ACC112 (cell line): ENCODE measurements at regions not wholly inside any gene's neighbourhood (a gene's known extent, or its start where the extent isn't known, plus 50 kb on each side); places are given as distances from the start of the nearest gene placed in this dataset.

Experiments
- H2AFZ ChIP-seq: fragments of 200-600 bp; sonication (generic); one replicate; pipeline ENCODE4 v1.6.0; 2017; ENCODE audit warnings: antibody characterized with exemption, low read length; ENCODE audit not compliant: unreplicated experiment
- H3K27ac ChIP-seq: fragments of 200-600 bp; sonication (generic); 2 replicates; pipeline ENCODE4 v1.5.1; 2014; ENCODE audit warnings: low read depth, mild to moderate bottlenecking, antibody characterized with exemption, low read length, moderate library complexity
- H3K27me3 ChIP-seq: fragments of 200-600 bp; sonication (generic); 2 replicates; pipeline ENCODE4 v1.6.1; 2014; ENCODE audit warnings: mild to moderate bottlenecking, antibody characterized with exemption, low read length, moderate library complexity, mixed read lengths; ENCODE audit not compliant: insufficient read depth
- H3K36me3 ChIP-seq: fragments of 200-600 bp; sonication (generic); 2 replicates; pipeline ENCODE4 v1.6.1; 2016; ENCODE audit warnings: mild to moderate bottlenecking, antibody characterized with exemption, low read length, moderate library complexity, mixed read lengths; ENCODE audit not compliant: insufficient read depth
- H3K4me1 ChIP-seq: fragments of 200-600 bp; sonication (generic); one replicate; pipeline ENCODE4 v1.6.1; 2016; ENCODE audit warnings: low read length, mixed read lengths; ENCODE audit not compliant: insufficient read depth, unreplicated experiment, control insufficient read depth
- H3K4me3 ChIP-seq: fragments of 200-600 bp; sonication (generic); 2 replicates; pipeline ENCODE4 v1.5.1; 2014; ENCODE audit warnings: mild to moderate bottlenecking, low read depth, low read length
- H3K79me2 ChIP-seq: fragments of 200-600 bp; sonication (generic); one replicate; pipeline ENCODE4 v1.6.0; 2016; ENCODE audit warnings: low read length; ENCODE audit not compliant: control insufficient read depth, unreplicated experiment, insufficient read depth

DNA sequence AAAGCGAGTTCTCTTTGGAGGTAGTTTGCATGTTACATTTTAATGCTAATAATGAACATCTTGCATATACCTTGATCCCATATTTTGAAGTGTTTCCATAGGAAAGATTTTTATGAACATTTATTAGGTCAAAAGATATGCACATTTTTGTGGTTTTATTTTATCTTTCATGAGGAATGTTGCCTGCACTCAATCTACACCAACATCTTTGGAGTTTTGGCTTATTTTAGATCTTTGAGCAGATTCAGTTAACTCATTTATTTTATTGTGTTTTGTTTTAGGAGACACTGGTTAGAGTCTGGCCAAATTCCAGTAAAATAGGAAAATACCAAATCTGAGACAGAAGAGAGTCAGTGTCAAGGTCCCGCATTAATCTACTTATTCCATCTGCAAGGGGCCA, 540.9 kb downstream of the RNF144A start:
- Histone ChIP-seq H3K4me1 (no peaks in the 10 kb centered on the region), H3K4me3 (no peak overlapping the region), H3K36me3 (no peaks in the 10 kb centered on the region), H3K27me3 (no peaks in the 10 kb centered on the region), H3K27ac (no peak overlapping the region), H3K79me2 (no peaks in the 10 kb centered on the region), H2AFZ (no peak overlapping the region)

DNA sequence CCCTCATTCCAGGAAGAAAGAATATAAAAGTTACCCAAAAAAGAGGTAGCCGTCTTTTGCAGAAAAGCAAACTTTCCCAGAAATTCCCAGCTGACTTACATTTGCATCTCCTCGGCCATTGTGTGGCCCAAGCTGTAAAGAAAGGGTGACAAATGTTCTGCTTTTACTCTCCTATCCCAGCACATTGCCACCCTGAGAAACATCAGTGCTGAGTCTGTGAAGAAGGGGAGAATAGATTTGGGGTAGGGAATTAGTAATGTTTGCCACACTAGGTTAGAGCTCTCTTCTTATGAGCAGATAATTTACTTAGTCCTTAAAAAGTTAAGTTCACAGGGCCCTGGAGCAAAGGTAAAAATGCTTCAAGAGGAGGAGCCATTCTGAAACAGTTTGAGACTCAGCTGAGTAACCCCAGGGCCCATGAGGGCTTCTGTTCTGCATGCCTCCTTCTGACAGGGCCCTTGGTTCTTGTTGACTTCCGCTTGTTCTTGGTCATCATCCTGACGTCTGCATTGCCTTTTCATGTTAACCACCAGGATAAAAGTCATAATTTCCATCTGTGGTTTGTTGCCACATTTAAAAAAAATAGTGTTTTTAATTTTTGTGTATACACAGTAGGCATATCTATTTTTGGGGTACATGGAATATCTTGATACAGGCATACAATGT, 550.7 kb downstream of the RNF144A start:
- no peak overlapping the region for H2AFZ ChIP-seq
- H3K4me1 ChIP-seq, result no peaks in the 10 kb centered on the region
- H3K27ac ChIP-seq, result no peak overlapping the region
- H3K79me2 ChIP-seq, result no peaks in the 10 kb centered on the region
- no peak overlapping the region for H3K4me3 ChIP-seq
- H3K36me3 ChIP-seq, result no peaks in the 10 kb centered on the region
- no peaks in the 10 kb centered on the region for H3K27me3 ChIP-seq

GRCh38 chr2:7468448-7468828, 551.2 kb downstream of the RNF144A start:
- Histone ChIP-seq H3K27me3 (no peaks in the 10 kb centered on the region), H3K27ac (no peak overlapping the region), H3K4me3 (no peak overlapping the region), H2AFZ (no peak overlapping the region), H3K4me1 (no peaks in the 10 kb centered on the region), H3K36me3 (no peaks in the 10 kb centered on the region), H3K79me2 (no peaks in the 10 kb centered on the region)

DNA sequence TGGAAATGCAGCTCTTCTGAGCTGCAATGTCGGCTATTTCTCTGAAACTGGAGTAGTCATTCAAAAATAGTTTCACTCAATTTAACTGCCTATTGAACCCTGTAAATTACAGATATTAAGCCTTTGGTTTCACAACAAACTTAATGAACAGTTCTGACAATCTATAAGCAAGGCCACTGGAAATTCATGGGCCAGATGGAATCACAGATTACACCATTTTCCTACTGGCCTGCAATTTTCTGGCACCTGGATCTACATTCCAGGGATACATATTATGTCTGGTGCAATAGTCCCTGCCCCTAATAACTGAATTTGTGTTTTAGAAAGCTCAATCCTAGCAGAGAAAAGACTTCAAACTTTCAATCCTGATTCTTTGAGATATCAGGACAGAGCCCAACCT, 551.7 kb downstream of the RNF144A start:
- no peak overlapping the region for H3K4me3 ChIP-seq
- no peak overlapping the region for H3K27ac ChIP-seq
- H3K79me2 ChIP-seq, result no peaks in the 10 kb centered on the region
- H3K27me3 ChIP-seq, result no peaks in the 10 kb centered on the region
- H3K36me3 ChIP-seq, result no peaks in the 10 kb centered on the region
- H3K4me1 ChIP-seq, result no peaks in the 10 kb centered on the region
- H2AFZ ChIP-seq, result no peak overlapping the region

- Histone ChIP-seq H3K4me3 (no peak overlapping the region), H3K79me2 (no peaks in the 10 kb centered on the region), H3K27me3 (no peaks in the 10 kb centered on the region), H3K27ac (no peak overlapping the region), H2AFZ (no peak overlapping the region), H3K36me3 (no peaks in the 10 kb centered on the region), H3K4me1 (no peaks in the 10 kb centered on the region)
These were observed 554.0 kb downstream of the RNF144A start for GRCh38 chr2:7471185-7471584.

DNA sequence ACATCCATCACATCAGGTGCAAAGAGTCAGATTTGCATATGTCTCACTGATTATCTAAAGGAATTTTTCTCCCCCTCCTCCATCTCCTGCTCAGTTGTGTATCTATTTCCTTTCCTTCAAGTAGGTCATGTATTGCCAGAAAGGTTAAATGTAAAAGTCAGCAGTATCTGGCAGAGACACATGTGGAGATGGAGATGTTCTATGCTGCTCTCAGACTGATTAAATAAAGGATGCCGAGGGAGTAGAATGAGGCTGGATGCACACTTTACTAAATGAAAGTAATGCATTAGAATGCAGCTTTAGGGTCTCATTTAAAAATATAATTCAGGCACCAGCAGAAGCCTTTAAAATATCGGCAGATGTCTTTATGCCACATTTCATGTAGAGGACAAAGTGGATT, 555.3 kb downstream of the RNF144A start:
- Histone ChIP-seq H3K79me2 (no peaks in the 10 kb centered on the region), H3K27me3 (no peaks in the 10 kb centered on the region), H3K36me3 (no peaks in the 10 kb centered on the region), H3K4me3 (no peak overlapping the region), H3K27ac (no peak overlapping the region), H2AFZ (no peak overlapping the region), H3K4me1 (no peaks in the 10 kb centered on the region)

- Histone ChIP-seq H3K27me3 (no peaks in the 10 kb centered on the region), H3K4me3 (no peak overlapping the region), H3K79me2 (no peaks in the 10 kb centered on the region), H2AFZ (no peak overlapping the region), H3K36me3 (no peaks in the 10 kb centered on the region), H3K4me1 (no peaks in the 10 kb centered on the region), H3K27ac (no peak overlapping the region)
These were observed 556.0 kb downstream of the RNF144A start for GRCh38 chr2:7473135-7473771.

DNA sequence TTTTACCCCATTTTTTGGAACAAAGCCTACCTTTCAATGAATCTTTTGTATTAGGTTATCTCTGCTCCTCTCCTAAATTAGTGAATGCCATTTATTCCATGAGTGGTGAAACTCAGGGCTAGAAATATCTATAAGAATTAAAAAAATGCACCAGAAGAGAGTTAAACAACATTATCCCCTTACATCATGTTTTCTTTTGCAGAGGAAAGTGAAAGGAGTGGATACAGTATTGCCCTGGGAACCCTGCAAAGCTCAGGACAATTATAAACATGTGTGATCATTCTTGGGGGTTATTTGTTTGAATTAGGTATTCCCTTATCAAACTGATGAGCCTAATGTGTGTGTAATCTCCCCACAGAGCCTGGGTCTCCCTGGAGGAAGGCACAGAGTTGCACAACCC, 559.2 kb downstream of the RNF144A start:
- Histone ChIP-seq H3K27me3 (no peaks in the 10 kb centered on the region), H3K79me2 (no peaks in the 10 kb centered on the region), H3K4me1 (no peaks in the 10 kb centered on the region), H2AFZ (no peak overlapping the region), H3K27ac (no peak overlapping the region), H3K36me3 (no peaks in the 10 kb centered on the region), H3K4me3 (no peak overlapping the region)

DNA sequence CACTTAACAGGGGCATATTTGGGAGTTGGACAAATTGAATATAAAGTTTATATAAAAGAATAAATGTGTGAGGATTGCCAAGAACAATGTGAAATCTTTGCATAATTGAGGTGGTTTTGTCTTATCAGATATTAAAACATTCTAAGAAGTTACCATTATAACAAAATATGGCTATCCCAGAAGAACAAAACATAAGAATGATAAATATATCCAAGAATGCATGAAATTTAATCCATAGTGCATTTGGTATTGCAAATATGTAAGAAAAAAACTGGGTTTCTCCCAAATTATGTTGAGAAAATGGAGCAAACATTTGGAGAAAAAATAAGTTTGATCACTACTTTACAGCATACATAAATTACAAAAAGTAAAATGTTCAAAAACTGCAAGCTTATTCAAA, 562.4 kb downstream of the RNF144A start:
- H3K4me3 ChIP-seq, result no peak overlapping the region
- no peaks in the 10 kb centered on the region for H3K4me1 ChIP-seq
- H3K36me3 ChIP-seq, result no peaks in the 10 kb centered on the region
- no peak overlapping the region for H2AFZ ChIP-seq
- no peaks in the 10 kb centered on the region for H3K79me2 ChIP-seq
- H3K27me3 ChIP-seq, result no peaks in the 10 kb centered on the region
- H3K27ac ChIP-seq, result no peak overlapping the region

- Histone ChIP-seq H3K79me2 (no peaks in the 10 kb centered on the region), H2AFZ (no peak overlapping the region), H3K4me1 (no peaks in the 10 kb centered on the region), H3K27ac (no peak overlapping the region), H3K27me3 (no peaks in the 10 kb centered on the region), H3K4me3 (no peak overlapping the region), H3K36me3 (no peaks in the 10 kb centered on the region)
These were observed 563.2 kb downstream of the RNF144A start for GRCh38 chr2:7480431-7480830.

DNA sequence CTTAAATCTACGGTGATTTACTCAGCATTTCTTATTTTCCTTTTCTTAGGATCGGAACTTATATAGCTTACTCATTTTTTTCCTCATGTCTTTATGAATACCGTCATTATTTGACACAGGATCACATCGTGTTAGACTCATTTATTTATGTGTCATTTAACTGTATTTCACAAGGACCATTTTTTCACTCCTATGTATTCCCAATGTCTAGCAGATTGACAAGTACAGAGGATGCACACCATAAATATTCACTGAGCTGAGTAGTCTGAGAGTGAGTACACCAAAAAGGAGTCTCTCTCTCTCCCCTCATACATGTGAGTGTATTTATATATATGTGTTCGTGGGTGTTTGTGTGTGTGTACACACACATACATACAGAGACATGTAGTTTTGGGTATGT, 573.5 kb downstream of the RNF144A start:
- no peaks in the 10 kb centered on the region for H3K27me3 ChIP-seq
- H3K4me3 ChIP-seq, result no peak overlapping the region
- no peak overlapping the region for H3K27ac ChIP-seq
- H3K79me2 ChIP-seq, result no peaks in the 10 kb centered on the region
- H2AFZ ChIP-seq, result no peak overlapping the region
- no peaks in the 10 kb centered on the region for H3K36me3 ChIP-seq
- H3K4me1 ChIP-seq, result no peaks in the 10 kb centered on the region
